ENCODE measurements at regions not wholly inside any gene's neighbourhood (a gene's known extent, or its start where the extent isn't known, plus 50 kb on each side); places are given as distances from the start of the nearest gene placed in this dataset.
"Not testable (repeated sequence)": the region's sequence is repeated elsewhere in the genome, so short reads cannot be mapped to it uniquely, and the experiment has no call there.

- DNase-seq = no peak
Measured at GRCh38 chr20:36082315-36082915, 72.1 kb upstream of the EPB41L1 start.

GRCh38 chr20:36083200-36083599 is 71.3 kb upstream of the EPB41L1 start:
- DNase-seq = not testable (repeated sequence)

GRCh38 chr20:36084356-36084755 is 70.2 kb upstream of the EPB41L1 start:
- DNase-seq = no peak

GRCh38 chr20:36084897-36085613 is 69.5 kb upstream of the EPB41L1 start:
- DNase-seq = peak; percentile 45

DNA sequence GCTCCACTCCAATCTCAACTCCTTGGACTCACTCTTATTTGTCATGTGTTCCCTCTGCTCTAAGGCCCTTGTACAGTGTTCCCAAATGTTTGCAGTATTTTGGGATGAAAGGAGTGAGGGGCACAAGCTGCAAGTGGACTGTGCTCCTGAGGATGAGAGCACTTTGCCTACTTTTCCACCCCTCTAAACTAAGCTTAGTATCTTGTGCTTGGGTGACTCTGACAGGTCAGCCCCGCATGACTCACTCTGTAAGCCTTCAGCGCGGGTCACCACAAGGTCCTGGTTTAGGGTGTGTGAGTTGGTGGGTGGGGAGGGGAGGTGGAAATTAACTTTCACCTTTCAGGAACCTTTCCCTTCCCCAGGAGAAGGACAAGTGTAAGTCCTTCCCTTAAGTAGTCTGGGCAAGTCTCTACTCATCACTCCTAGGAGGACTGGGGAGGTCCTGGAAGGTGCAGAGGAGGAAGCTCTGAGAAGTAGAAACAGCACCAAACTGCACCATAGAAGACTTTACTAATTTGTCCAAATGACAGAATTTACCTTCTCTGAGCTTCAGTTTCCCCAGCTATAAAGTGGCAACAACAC is 68.8 kb upstream of the EPB41L1 start:
- peak; percentile 82 for DNase-seq

DNA sequence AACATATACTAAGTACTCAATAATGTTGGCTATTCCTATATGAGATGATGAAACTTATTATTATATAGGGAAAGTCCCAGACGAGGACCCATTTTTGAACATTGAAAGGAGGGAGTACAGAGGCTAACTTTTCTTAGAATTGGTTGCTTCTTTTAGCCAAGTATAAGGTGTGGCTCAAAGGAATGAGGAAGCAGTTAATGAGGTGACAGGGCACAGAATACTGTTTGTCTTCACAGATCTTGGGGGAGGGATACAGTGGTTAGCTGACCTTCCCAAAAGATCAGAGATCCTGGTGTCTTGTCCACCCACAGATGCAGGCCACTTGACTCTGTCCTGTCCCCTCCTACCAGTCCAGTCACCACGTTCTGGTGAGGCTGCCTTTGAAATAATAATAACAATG is 67.8 kb upstream of the EPB41L1 start:
- DNase-seq = peak; percentile 82

DNA sequence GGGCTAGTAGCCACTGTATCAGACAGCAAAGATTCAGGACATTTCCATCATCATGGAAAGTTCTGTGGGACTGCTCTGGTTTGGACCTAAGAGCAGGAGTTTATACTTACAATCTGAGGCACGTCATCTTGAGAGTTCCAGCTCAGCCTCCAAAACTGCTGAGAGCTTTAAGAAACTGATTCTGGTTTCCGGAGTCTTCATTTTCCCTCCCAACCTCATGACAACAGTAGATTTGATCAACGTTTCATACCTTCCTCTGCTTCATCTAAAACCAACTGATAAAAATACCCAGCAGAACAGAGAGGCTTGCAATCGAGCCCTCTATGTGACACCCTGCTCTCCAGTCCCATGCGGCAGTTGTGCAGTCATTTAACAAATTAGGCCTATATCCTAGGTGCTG is 64.3 kb upstream of the EPB41L1 start:
- no peak for DNase-seq

DNA sequence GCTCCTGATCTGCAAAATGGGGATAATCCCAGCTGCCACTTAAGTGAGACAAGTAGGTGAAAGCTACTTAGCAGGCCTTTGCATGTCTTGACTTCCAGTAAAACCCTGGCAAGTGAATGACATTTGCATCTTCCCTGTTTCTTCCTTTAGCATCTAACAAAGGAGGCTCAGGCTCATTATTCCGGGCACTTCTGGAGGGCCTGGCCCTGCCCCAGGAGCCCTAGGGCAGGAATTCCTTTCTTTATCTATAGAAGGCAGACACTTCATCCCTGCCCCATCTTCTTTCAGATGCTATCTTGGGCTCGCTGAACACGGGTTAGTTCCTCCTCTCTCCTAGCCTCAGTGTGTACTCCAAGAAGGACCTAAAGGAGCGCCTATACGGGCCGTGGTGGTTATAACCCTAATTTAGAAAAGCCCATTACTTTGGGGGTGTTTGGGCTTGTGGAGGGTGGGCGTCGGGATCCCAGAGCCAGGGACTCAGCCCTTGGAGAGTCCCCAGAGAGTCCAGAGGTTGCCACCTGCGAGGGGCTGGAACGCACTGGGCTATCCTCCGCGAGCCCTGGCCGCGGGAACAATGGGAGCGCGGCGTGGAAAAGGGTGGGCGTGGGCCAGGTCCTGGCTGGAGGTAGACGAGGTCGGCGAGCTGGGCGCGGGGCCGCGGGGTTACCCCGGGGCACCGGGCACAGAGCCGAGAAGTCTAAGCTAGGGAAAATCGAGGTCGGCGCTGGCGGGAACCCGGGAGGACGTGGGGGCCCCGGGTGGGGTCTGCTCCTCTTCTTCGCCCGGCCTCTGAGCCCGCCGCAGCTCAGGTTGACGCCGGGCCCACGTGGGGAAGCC is 62.8 kb upstream of the EPB41L1 start:
- DNase-seq = peak; percentile 19

DNA sequence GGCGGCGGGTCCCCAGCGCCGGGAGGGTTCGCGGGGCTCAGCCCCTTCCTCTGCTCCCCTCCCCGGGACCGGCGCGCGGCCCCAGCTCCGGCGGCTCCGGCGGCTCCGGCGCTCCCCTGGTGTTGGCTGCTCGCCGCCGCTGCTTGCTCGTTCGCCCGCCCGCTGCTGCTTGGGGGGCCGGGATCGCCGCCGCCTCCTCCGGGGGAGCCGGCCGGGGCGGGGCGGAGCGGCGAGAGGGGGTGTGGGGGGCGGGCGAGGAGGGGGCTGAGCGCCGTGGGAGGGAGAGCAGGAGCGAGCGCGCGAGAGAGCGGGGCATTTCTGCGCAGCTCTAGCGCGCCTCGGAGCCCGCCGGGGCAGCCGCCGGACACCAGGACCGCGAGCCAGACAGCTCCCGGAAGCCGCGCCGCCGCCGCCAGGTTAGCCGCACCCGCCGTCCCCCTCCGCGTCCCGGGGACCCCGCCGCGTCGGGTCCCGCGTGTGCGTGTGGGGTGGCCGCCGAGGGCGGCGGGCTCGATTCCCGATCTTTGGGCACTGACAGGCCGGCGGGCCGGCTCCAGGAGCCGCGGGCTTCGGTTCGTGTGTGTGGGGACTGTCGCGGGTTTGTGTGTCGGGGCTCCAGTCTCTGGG is 62.0 kb upstream of the EPB41L1 start:
- no peak for DNase-seq

GRCh38 chr20:36093025-36093803 is 61.3 kb upstream of the EPB41L1 start:
- no peak for DNase-seq

DNA sequence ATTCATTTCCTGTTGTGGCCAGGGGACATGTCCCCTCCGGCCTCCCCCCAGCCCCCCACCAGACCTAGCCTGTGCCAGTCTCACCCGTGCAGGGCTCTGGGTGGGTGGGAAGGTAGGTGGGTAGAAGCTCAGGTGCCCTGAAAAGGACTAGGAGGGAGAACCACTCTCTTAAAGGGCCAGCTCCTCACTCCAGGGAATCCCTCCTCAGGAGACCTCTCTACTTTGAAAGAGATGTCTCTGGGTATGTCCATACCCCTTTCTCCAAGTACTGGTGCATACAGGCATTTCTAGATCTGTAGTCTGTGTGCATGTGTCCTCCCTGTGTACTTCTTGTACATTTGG is 60.8 kb upstream of the EPB41L1 start:
- DNase-seq = no peak

DNA sequence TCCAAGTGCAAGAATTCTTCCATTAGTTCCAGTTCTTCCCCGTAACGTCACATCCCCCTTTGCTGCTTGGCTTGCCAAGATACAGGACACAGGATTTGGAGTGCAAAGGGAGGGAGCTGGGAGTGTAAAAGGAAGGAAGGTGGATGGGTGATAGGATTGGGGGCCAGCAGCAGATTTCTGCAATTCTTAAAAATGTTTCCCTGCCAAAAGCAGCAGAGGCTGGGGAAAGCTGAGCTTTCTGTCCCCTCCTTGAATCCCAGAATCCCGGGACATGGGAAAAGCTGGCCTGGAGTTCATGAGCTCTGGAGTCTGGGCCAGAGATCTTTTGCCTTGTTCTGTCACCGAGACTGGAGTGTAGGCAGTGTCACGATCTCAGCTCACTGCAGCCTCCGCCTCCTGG is 60.0 kb upstream of the EPB41L1 start:
- DNase-seq = no peak

- DNase-seq = no peak
Measured at GRCh38 chr20:36096435-36096834, 58.1 kb upstream of the EPB41L1 start.

DNA sequence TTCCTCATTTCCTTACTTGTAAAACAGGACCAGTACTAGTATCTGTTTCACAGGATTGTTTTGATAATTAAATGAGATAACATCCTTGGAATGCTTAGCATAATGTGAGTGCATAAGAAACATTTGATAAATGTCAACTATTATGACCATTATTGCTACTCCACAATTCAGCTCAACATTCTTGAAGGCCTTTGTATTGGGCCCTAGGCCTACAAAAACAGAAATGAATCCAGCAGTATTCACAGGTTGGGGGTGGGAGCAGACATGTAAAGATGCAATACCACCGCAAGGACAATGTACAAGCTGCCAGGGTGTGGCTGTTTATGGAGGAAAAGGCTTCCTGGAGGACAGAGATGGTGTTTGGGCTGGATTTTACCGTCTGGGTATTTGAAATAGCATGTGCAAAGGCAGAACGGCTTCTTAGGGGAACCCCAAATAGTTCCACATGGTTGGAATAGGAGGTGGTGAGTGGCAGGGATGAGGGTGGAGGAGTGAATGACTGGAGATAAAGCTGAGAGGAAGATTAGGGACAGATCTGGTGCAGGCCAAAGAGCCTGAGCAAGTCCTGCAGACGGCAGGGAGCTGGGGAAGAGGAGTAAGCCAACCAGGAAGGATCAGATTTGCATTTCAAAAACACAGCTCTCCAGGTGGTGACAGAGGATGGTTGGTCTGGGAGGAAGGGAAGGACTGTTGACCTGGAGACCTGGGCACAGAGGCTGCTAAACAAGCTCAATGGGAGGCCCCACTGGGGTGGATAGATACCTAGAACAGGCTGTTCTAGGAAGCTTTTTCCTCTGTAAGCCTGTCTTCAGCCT is 57.0 kb upstream of the EPB41L1 start:
- no peak for DNase-seq

DNA sequence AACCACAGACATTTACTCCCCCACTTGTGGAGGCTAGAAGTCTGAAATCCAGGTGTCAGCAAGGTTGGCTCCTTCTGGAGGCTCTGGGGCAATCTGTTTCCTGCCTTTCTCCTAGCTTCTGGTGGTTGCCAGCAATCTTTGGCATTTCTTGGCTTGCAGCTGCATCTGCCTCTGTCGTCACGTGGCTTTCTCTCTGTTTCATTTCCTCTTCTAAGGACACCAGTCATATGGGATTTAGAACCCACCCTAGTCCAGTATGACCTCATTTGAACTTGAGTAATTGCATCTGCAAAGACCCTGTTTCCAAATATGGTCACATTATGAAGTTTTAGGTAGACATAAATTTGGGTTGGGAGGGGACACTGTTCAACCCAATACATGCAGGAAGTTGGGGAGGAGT is 56.2 kb upstream of the EPB41L1 start:
- peak; percentile 37 for DNase-seq

- no peak for DNase-seq
Measured at GRCh38 chr20:36099106-36099505, 55.4 kb upstream of the EPB41L1 start.

DNA sequence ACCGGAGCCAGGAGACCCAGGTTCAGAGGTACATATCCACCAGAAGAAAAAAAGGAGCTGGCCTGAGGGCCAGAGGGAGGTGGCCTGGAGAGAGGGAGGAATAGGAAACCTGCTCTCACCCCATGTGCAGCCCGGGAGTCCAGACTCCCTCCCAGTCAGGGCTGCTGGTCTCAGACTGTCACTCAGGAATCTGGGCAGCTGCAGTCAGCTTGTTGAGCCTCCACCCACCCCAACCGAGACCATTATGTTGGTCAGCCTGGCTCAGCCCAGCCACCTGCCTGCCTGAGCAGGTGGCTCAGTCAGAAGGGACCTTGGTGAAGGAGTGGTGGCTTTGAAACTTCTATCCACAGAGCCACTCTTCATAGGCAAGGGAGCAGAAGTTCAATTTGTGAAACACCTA is 53.3 kb upstream of the EPB41L1 start:
- no peak for DNase-seq

DNA sequence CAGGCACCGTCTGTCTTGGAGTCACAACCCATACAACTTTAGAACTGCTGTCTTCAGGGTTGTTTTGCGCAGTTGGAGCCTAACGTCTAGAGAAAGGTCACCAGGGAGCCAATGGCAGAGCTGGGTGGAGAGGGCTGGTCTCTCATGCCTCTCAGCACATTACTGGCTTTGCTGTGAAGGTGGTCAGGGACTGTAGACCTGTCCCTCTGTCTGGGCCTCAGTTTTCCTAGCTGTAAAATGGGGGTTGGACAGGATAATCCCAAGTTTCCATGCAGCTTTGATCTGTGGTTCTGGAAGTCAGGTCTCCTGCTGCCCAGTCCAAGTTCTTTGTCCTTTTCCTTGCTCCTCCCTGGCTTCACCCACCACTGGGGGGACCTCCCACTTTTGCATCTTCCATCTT is 52.2 kb upstream of the EPB41L1 start:
- DNase-seq = no peak

- DNase-seq = peak; percentile 31
Measured at GRCh38 chr20:36102809-36103596, 51.5 kb upstream of the EPB41L1 start.

GRCh38 chr20:36104244-36104643 is 50.3 kb upstream of the EPB41L1 start:
- no peak for DNase-seq

All from OCI-M1 (cell line).